ENCODE measurements at regions not wholly inside any gene's neighbourhood (a gene's known extent, or its start where the extent isn't known, plus 50 kb on each side); places are given as distances from the start of the nearest gene placed in this dataset.
A peak's percentile ranks its signal among the peaks of the same experiment; 100 is the strongest.

GRCh38 chr12:88658009-88658408, 77.7 kb upstream of the KITLG start (continued):
- TF ChIP-seq TEAD4 (IDR thresholded peaks at IDR 0.05; ENCODE audit: borderline replicate concordance, insufficient read depth) (no peak), RCOR1 (IDR thresholded peaks at IDR 0.05; ENCODE audit: low read length) (no peak), TAF1 (IDR thresholded peaks at IDR 0.05; ENCODE audit: borderline replicate concordance, low read depth, low read length) (no peak)

- no peak overlapping the region for H3K9ac ChIP-seq
Measured at GRCh38 chr12:88650715-88651114, 70.4 kb upstream of the KITLG start.

More at GRCh38 chr12:88650715-88651114, 70.4 kb upstream of the KITLG start:
- H4K20me1 ChIP-seq (ENCODE audit: insufficient read depth), result no peaks in the 10 kb centered on the region
- no peaks in the 10 kb centered on the region for H3K79me2 ChIP-seq (ENCODE audit: insufficient read depth)
- H3K27ac ChIP-seq (ENCODE audit: low read depth in 2 of 2, low read length in 1 of 2), result peak overlapping the region in 1 of 2 experiments; percentile 34; a peak in 1 of 4 replicates
- no peak overlapping the region for H3K4me3 ChIP-seq (ENCODE audit: low read depth in 2 of 2, low read length in 1 of 2)
- ChIA-PET POLR2A (no interaction called here), CTCF (no interaction called here)
- no peak overlapping the region for H2AFZ ChIP-seq (ENCODE audit: low read depth)
- no peaks in the 10 kb centered on the region for H3K9me3 ChIP-seq
- no peaks in the 10 kb centered on the region for H3K36me3 ChIP-seq (replicated peaks in 1 of 2; ENCODE audit: control insufficient read depth in 1 of 2, insufficient read depth in 2 of 2, low read length in 1 of 2)
- H3K4me1 ChIP-seq (ENCODE audit: control insufficient read depth in 1 of 2, insufficient read depth in 2 of 2, low read depth in 1 of 2, low read length in 1 of 2), result no peaks in the 10 kb centered on the region; a peak in 1 of 4 replicates
- no peaks in the 10 kb centered on the region for H3F3A ChIP-seq (replicated peaks; ENCODE audit: insufficient read depth)
- DNase-seq, result no peak
- TF ChIP-seq CHD2 (IDR thresholded peaks at IDR 0.05; ENCODE audit: low read length, partially characterized antibody) (no peak), MAX (IDR thresholded peaks at IDR 0.05; ENCODE audit: low read depth) (no peak), PBX3 (IDR thresholded peaks at IDR 0.05) (no peak), MEF2A (IDR thresholded peaks at IDR 0.05; ENCODE audit: borderline replicate concordance, low read depth) (no peak), REST (IDR thresholded peaks at IDR 0.05; ENCODE audit: low read depth, low read length) (no peak), SMC3 (IDR thresholded peaks at IDR 0.05; ENCODE audit: low read depth, low read length) (no peak), EZH2phosphoT487 (IDR thresholded peaks at IDR 0.05; ENCODE audit: borderline replicate concordance, low read depth) (no peak), EP300 (IDR thresholded peaks at IDR 0.05; ENCODE audit: borderline replicate concordance in 1 of 2, low read depth in 1 of 2, low read length in 1 of 2) (no peak), ZBTB33 (IDR thresholded peaks at IDR 0.05; ENCODE audit: borderline replicate concordance, low read depth) (no peak), JUND (IDR thresholded peaks at IDR 0.05) (no peak), CTCF (IDR thresholded peaks at IDR 0.05) (no peak), NFIC (IDR thresholded peaks at IDR 0.05; ENCODE audit: borderline replicate concordance) (no peak), TCF12 (IDR thresholded peaks at IDR 0.05) (no peak), MXI1 (IDR thresholded peaks at IDR 0.05; ENCODE audit: low read depth, low read length) (no peak), GABPA (IDR thresholded peaks at IDR 0.05; ENCODE audit: low read depth) (no peak), RFX5 (IDR thresholded peaks at IDR 0.05; ENCODE audit: low read length) (no peak), RXRA (IDR thresholded peaks at IDR 0.05; ENCODE audit: borderline replicate concordance, low read depth) (no peak), YY1 (IDR thresholded peaks at IDR 0.05; ENCODE audit: low read depth) (no peak)
- H3K27me3 ChIP-seq (ENCODE audit: insufficient read depth), result no peaks in the 10 kb centered on the region
- H3K9me2 ChIP-seq, result no peaks in the 10 kb centered on the region
- no peak overlapping the region for H3K4me2 ChIP-seq
